IMR-90 (cell line): ENCODE measurements at regions not wholly inside any gene's neighbourhood (a gene's known extent, or its start where the extent isn't known, plus 50 kb on each side); places are given as distances from the start of the nearest gene placed in this dataset.

ENCODE experiments used
- ATAC-seq: fragments of 200-7000 bp; cut with Tn5 transposase; 2 replicates; pipeline ENCODE4 v1.9.1; 2020; ENCODE audit warnings: low read depth, mild to moderate bottlenecking, moderate library complexity
- BruUV-seq: library from RNA; stranded (reverse); fragments of 400-500 nt; replicated peaks from 2 replicates; lab custom pipeline; 2021; lab: Mats Ljungman, UMichigan
- CTCF ChIA-PET: fragments of 300-600 bp; formaldehyde crosslinking; extraction: SDS; loops from one replicate; lab custom pipeline; 2021; ENCODE audit warnings: antibody characterized with exemption; lab: Yijun Ruan, JAX
- POLR2A ChIA-PET: fragments of 300-600 bp; sonication (Branson Sonifier 250); formaldehyde crosslinking; loops from one replicate; lab custom pipeline; 2022; ENCODE audit warnings: antibody characterized with exemption; ENCODE audit not compliant: unreplicated experiment; lab: Charles Lee
- DNase-seq: peaks from one replicate; pipeline ENCODE4 v3.0.0; 2013
- H2AFZ ChIP-seq: replicated peaks from 2 replicates; pipeline ENCODE3; 2013; ENCODE audit warnings: low read length, mild to moderate bottlenecking; ENCODE audit not compliant: poor library complexity
- H2AK5ac ChIP-seq: 2 replicates; pipeline ENCODE4 v1.6.1; 2013; ENCODE audit warnings: low read depth, low read length, inconsistent platforms
- H2AK9ac ChIP-seq: replicated peaks from 2 replicates; pipeline ENCODE3; 2013; ENCODE audit warnings: mild to moderate bottlenecking, low read depth, low read length, moderate library complexity; ENCODE audit not compliant: poor library complexity
- H2BK120ac ChIP-seq: 2 replicates; pipeline ENCODE4 v1.6.1; 2013; ENCODE audit warnings: low read depth, low read length, inconsistent platforms
- H2BK15ac ChIP-seq: 3 replicates; pipeline ENCODE4 v1.6.1; 2013; ENCODE audit warnings: low read depth, low read length, inconsistent platforms
- H2BK20ac ChIP-seq: 2 replicates; pipeline ENCODE4 v1.6.1; 2013; ENCODE audit warnings: low read depth, mild to moderate bottlenecking, inconsistent platforms, low read length, moderate library complexity
- H2BK5ac ChIP-seq: 2 replicates; pipeline ENCODE4 v1.6.1; 2013; ENCODE audit warnings: mild to moderate bottlenecking, low read depth, low read length, inconsistent platforms; ENCODE audit not compliant: poor library complexity, severe bottlenecking
- H3K14ac ChIP-seq: replicated peaks from 2 replicates; pipeline ENCODE4 v1.6.1; 2013; ENCODE audit warnings: low read depth, low read length, inconsistent platforms
- H3K18ac ChIP-seq: 2 replicates; pipeline ENCODE4 v1.6.1; 2013; ENCODE audit warnings: low read depth, low read length, control low read depth
- H3K23ac ChIP-seq: 2 replicates; pipeline ENCODE4 v1.6.1; 2013; ENCODE audit warnings: low read depth, low read length, inconsistent platforms
- H3K27ac ChIP-seq: 2 replicates; pipeline ENCODE4 v1.5.1; 2013; ENCODE audit warnings: mild to moderate bottlenecking, control low read depth, low read length; ENCODE audit not compliant: insufficient read depth
- H3K27me3 ChIP-seq: 2 replicates; pipeline ENCODE4 v1.6.1; 2013; ENCODE audit warnings: low read length; ENCODE audit not compliant: control insufficient read depth, insufficient read depth
- H3K36me3 ChIP-seq: 2 replicates; pipeline ENCODE4 v1.6.1; 2013; ENCODE audit warnings: low read length, mixed read lengths; ENCODE audit not compliant: control insufficient read depth, insufficient read depth
- H3K4ac ChIP-seq: 2 replicates; pipeline ENCODE4 v1.6.1; 2013; ENCODE audit warnings: low read depth, low read length, inconsistent platforms
- H3K4me1 ChIP-seq: 2 replicates; pipeline ENCODE4 v1.6.1; 2013; ENCODE audit warnings: low read length, mixed read lengths; ENCODE audit not compliant: control insufficient read depth, insufficient read depth
- H3K4me2 ChIP-seq: 2 replicates; pipeline ENCODE4 v1.6.1; 2013; ENCODE audit warnings: low read depth, mild to moderate bottlenecking, control low read depth, low read length, moderate library complexity
- H3K4me3 ChIP-seq: 2 replicates; pipeline ENCODE4 v1.5.1; 2013; ENCODE audit warnings: low read depth, mild to moderate bottlenecking, control low read depth, low read length, moderate library complexity; ENCODE audit not compliant: insufficient read depth
- H3K56ac ChIP-seq: 2 replicates; pipeline ENCODE4 v1.6.1; 2013; ENCODE audit warnings: low read length, inconsistent platforms; ENCODE audit not compliant: insufficient read depth; ENCODE audit errors: extremely low read depth
- H3K79me1 ChIP-seq, 2 experiments: 2 replicates each; pipeline ENCODE4 v1.6.1; 2013; ENCODE audit warnings: low read length in 2 of 2, inconsistent platforms in 1 of 2, low read depth in 1 of 2
- H3K9ac ChIP-seq: 2 replicates; pipeline ENCODE4 v1.6.1; 2013; ENCODE audit warnings: low read depth, low read length, control low read depth
- H3K9me1 ChIP-seq: 2 replicates; pipeline ENCODE4 v1.6.1; 2013; ENCODE audit warnings: low read length, inconsistent platforms; ENCODE audit not compliant: insufficient read depth
- H3K9me3 ChIP-seq: 2 replicates; pipeline ENCODE4 v1.6.1; 2013; ENCODE audit warnings: low read length; ENCODE audit not compliant: control insufficient read depth, insufficient read depth
- H4K20me1 ChIP-seq: 2 replicates; pipeline ENCODE4 v1.6.1; 2013; ENCODE audit warnings: low read length, inconsistent platforms; ENCODE audit not compliant: insufficient read depth
- H4K5ac ChIP-seq: 2 replicates; pipeline ENCODE4 v1.6.1; 2013; ENCODE audit warnings: mild to moderate bottlenecking, low read depth, low read length, control low read depth
- H4K8ac ChIP-seq, 2 experiments: 2 replicates each; pipeline ENCODE4 v1.6.1; 2013; ENCODE audit warnings: low read depth in 2 of 2, low read length in 2 of 2, control low read depth in 1 of 2, inconsistent platforms in 1 of 2
- H4K91ac ChIP-seq: 2 replicates; pipeline ENCODE4 v1.6.1; 2013; ENCODE audit warnings: low read depth, low read length, inconsistent platforms; ENCODE audit not compliant: insufficient read depth
- BHLHE40 ChIP-seq: fragments of 150-350 bp; IDR thresholded peaks from 2 replicates; pipeline ENCODE4 v1.6.1; 2016; ENCODE audit warnings: mild to moderate bottlenecking, low read depth, low read length
- FOS ChIP-seq: fragments of 150-350 bp; IDR thresholded peaks from 2 replicates; pipeline ENCODE4 v1.6.1; 2016; ENCODE audit warnings: low read depth, low read length
- MAZ ChIP-seq: IDR thresholded peaks from 2 replicates; pipeline ENCODE4 v1.6.1; 2012; ENCODE audit warnings: low read depth, mild to moderate bottlenecking, low read length, improper control_type of control experiment, moderate library complexity, borderline replicate concordance
- MXI1 ChIP-seq: IDR thresholded peaks from 2 replicates; pipeline ENCODE4 v1.6.1; 2012; ENCODE audit warnings: low read depth, mild to moderate bottlenecking, low read length, moderate library complexity, borderline replicate concordance
- NFE2L2 ChIP-seq: fragments of 150-350 bp; IDR thresholded peaks from 2 replicates; pipeline ENCODE4 v1.6.1; 2016; ENCODE audit warnings: low read depth, mild to moderate bottlenecking, low read length
- RAD21 ChIP-seq: IDR thresholded peaks from 2 replicates; pipeline ENCODE4 v1.6.1; 2012; ENCODE audit warnings: low read length, improper control_type of control experiment
- RCOR1 ChIP-seq: IDR thresholded peaks from 2 replicates; pipeline ENCODE4 v1.6.1; 2012; ENCODE audit warnings: mild to moderate bottlenecking, low read length, improper control_type of control experiment; ENCODE audit not compliant: insufficient replicate concordance
- RFX5 ChIP-seq: IDR thresholded peaks from 2 replicates; pipeline ENCODE4 v1.8.0; 2012; ENCODE audit warnings: low read depth, mild to moderate bottlenecking, low read length, moderate library complexity
- SMC3 ChIP-seq: fragments of 150-350 bp; IDR thresholded peaks from 2 replicates; pipeline ENCODE4 v1.6.1; 2016; ENCODE audit warnings: low read depth, mild to moderate bottlenecking, antibody characterized with exemption, low read length, moderate library complexity
- WGBS, 2 experiments: methylation state at CpG; one replicate each; pipeline versions ENCODE4 v1.1.5 to v1.1.7; 2013; ENCODE audit warnings: missing lambda C conversion rate in 2 of 2; ENCODE audit not compliant: insufficient read length in 1 of 2; ENCODE audit errors: extremely low coverage in 2 of 2; 5-methylcytosine and 5-hydroxymethylcytosine counted together
- dilution Hi-C: fragments of 300-500 bp; cut with HindIII; formaldehyde crosslinking; loops from one replicate; pipeline ENCODE4 v1.14.3; 2018; ENCODE audit warnings: low sequenced_read_pairs; ENCODE audit not compliant: unreplicated experiment
- in situ Hi-C: fragments of 300-500 bp; cut with MboI; formaldehyde crosslinking; loops from 3 replicates; pipeline ENCODE4 v1.14.3; 2019; ENCODE audit warnings: low sequenced_read_pairs, inconsistent platforms, mixed read lengths
- intact Hi-C: fragments of 100-400 bp; cut with micrococcal nuclease; formaldehyde crosslinking; loops from 2 replicates; pipeline ENCODE4 v1.10.0; 2022
- TF ChIP-seq, protein P1 (sequence below): fragments of 150-350 bp; IDR thresholded peaks from 2 replicates; pipeline ENCODE4 v1.6.1; 2017; ENCODE audit warnings: mild to moderate bottlenecking, antibody characterized with exemption, low read length, low read depth
- TF ChIP-seq, protein P2 (sequence below): fragments of 150-350 bp; IDR thresholded peaks from 2 replicates; pipeline ENCODE4 v1.6.1; 2016; ENCODE audit warnings: low read depth, mild to moderate bottlenecking, low read length, moderate library complexity, borderline replicate concordance

DNA sequence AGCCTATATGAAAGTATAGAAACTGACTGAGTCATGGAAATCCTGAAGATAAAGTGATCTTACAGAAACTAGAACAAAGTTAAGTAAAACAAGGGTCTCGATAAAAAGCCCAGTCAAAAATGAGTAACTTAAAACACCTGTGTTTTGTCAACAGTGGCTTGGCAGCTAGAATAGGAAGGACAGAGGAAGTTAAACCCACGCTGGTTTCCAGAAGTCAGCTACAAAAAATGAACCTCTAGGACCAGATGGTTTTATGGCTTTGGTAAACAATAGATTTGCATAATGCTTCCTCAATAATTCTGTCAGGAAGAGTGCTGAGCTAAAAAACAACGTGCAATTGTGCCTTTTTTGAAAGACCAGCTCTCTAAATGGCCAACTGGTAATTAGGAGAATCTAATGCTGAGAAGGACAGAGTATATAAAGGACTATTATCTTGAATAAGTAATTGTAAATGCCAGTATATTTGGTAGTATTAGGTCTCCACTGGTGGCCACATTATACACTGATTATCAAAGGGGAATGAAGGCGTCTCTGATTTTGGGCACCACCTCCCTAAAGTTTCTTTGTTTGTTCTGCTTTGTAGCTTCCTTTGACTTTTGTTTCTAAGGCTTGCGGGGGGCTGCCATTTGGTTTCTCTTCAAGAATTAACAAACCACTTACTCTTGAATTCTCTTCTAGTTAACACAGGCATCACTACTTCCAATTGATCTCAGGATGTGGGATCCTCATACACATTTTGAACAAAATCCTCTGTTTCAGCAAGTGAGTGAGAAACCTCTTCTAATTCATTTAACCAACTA, 72.2 kb upstream of the PPP3CA start:
- H4K8ac ChIP-seq: no peak overlapping the region
- TF ChIP-seq, protein P1, sequence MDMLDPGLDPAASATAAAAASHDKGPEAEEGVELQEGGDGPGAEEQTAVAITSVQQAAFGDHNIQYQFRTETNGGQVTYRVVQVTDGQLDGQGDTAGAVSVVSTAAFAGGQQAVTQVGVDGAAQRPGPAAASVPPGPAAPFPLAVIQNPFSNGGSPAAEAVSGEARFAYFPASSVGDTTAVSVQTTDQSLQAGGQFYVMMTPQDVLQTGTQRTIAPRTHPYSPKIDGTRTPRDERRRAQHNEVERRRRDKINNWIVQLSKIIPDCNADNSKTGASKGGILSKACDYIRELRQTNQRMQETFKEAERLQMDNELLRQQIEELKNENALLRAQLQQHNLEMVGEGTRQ: no peak
- no peak for TF ChIP-seq RCOR1
- no peak for TF ChIP-seq NFE2L2
- TF ChIP-seq, protein P2, sequence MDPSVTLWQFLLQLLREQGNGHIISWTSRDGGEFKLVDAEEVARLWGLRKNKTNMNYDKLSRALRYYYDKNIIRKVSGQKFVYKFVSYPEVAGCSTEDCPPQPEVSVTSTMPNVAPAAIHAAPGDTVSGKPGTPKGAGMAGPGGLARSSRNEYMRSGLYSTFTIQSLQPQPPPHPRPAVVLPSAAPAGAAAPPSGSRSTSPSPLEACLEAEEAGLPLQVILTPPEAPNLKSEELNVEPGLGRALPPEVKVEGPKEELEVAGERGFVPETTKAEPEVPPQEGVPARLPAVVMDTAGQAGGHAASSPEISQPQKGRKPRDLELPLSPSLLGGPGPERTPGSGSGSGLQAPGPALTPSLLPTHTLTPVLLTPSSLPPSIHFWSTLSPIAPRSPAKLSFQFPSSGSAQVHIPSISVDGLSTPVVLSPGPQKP: no peak
- TF ChIP-seq MXI1: no peak
- TF ChIP-seq MAZ: no peak
- no peak for TF ChIP-seq RAD21
- TF ChIP-seq RFX5: no peak
- no peak for TF ChIP-seq SMC3
- TF ChIP-seq BHLHE40: no peak
- TF ChIP-seq FOS: no peak

More for the DNA sequence above, 72.2 kb upstream of the PPP3CA start:
- Histone ChIP-seq H2AK9ac (no peak overlapping the region), H3K56ac (no peak overlapping the region), H2BK20ac (no peak overlapping the region), H3K23ac (no peak overlapping the region), H2BK15ac (no peak overlapping the region), H3K9me3 (no peaks in the 10 kb centered on the region), H3K36me3 (no peaks in the 10 kb centered on the region), H2AK5ac (no peak overlapping the region), H3K4ac (no peak overlapping the region), H3K9ac (no peak overlapping the region), H3K4me3 (no peak overlapping the region), H4K5ac (no peak overlapping the region), H3K14ac (no peak overlapping the region), H4K91ac (no peak overlapping the region), H2BK120ac (no peak overlapping the region), H4K20me1 (no peaks in the 10 kb centered on the region), H2AFZ (no peak overlapping the region), H3K27ac (no peak overlapping the region), H3K18ac (no peak overlapping the region), H3K79me1 (no peaks in the 10 kb centered on the region), H3K4me1 (no peaks in the 10 kb centered on the region), H3K27me3 (no peaks in the 10 kb centered on the region), H2BK5ac (no peak overlapping the region), H3K9me1 (no peaks in the 10 kb centered on the region), H3K4me2 (no peak overlapping the region)
- intact Hi-C loops: no loop called here
- WGBS, 2 experiments: no CpG with 5 or more reads among the region's 5 CpGs
- BruUV-seq: no TSS peak
- no peak for ATAC-seq
- dilution Hi-C loops: no loop called here
- in situ Hi-C loops: no loop called here
- ChIA-PET CTCF (interaction anchor here (1.4 kb wide), 1 partner anchor 17 kb away, joined by 3 read pairs; no protein-coding TSS in a partner anchor), POLR2A (no interaction called here)
- peak; percentile 41 for DNase-seq
